IgD-negative memory B cell (primary cell): ENCODE measurements at regions not wholly inside any gene's neighbourhood (a gene's known extent, or its start where the extent isn't known, plus 50 kb on each side); places are given as distances from the start of the nearest gene placed in this dataset.

ENCODE experiments used
- H3K27ac Mint-ChIP-seq, 3 donors: one replicate each; pipeline ENCODE4 v1.8.0; 2020 to 2022; ENCODE audit warnings: mild to moderate bottlenecking in 3 of 3, mixed read lengths in 3 of 3, moderate library complexity in 1 of 3
- H3K27me3 Mint-ChIP-seq: one replicate; pipeline ENCODE4 v1.8.0; 2021; ENCODE audit warnings: mixed read lengths
- H3K36me3 Mint-ChIP-seq: one replicate; pipeline ENCODE4 v1.8.0; 2020; ENCODE audit warnings: mild to moderate bottlenecking, mixed read lengths
- H3K4me1 Mint-ChIP-seq, 3 donors: one replicate each; pipeline ENCODE4 v1.8.0; 2020 to 2022; ENCODE audit warnings: mixed read lengths in 3 of 3, mild to moderate bottlenecking in 1 of 3
- H3K4me3 Mint-ChIP-seq, 4 donors: one replicate each; pipeline ENCODE4 v1.8.0; 2020 to 2022; ENCODE audit warnings: mild to moderate bottlenecking in 4 of 4, mixed read lengths in 4 of 4, moderate library complexity in 3 of 4
- H3K9me3 Mint-ChIP-seq, 3 donors: one replicate each; pipeline ENCODE4 v1.8.0; 2020 to 2021; ENCODE audit warnings: mixed read lengths in 3 of 3, mild to moderate bottlenecking in 1 of 3

- Mint-ChIP-seq H3K27me3 (no peaks in the 10 kb centered on the region), H3K4me3 (no peak overlapping the region), H3K36me3 (peaks cover 2% of the 10 kb centered on the region), H3K27ac (peak overlapping the region in 1 of 3 donors; percentile 3), H3K4me1 (peaks cover 16 to 23% (median 18%) of the 10 kb centered on the region in 3 donors), H3K9me3 (no peaks in the 10 kb centered on the region)
These were observed 234.9 kb upstream of the MARCKS start for GRCh38 chr6:113622254-113622653.

GRCh38 chr6:113623129-113623528, 234.0 kb upstream of the MARCKS start:
- Mint-ChIP-seq H3K9me3 (no peaks in the 10 kb centered on the region), H3K27me3 (no peaks in the 10 kb centered on the region), H3K27ac (no peak overlapping the region), H3K4me3 (no peak overlapping the region), H3K4me1 (peaks cover 24 to 31% (median 25%) of the 10 kb centered on the region in 3 donors), H3K36me3 (peaks cover under 1% of the 10 kb centered on the region)

GRCh38 chr6:113625850-113626249, 231.3 kb upstream of the MARCKS start:
- peak overlapping the region in 1 of 4 donors; percentile 44 for H3K4me3 Mint-ChIP-seq
- H3K27ac Mint-ChIP-seq: peak overlapping the region in 1 of 3 donors; percentile 55

GRCh38 chr6:113626475-113626874, 230.7 kb upstream of the MARCKS start:
- H3K27ac Mint-ChIP-seq: peak overlapping the region; percentile 31 to 54 (median 46)
- no peaks in the 10 kb centered on the region for H3K27me3 Mint-ChIP-seq
- no peaks in the 10 kb centered on the region for H3K9me3 Mint-ChIP-seq
- no peaks in the 10 kb centered on the region for H3K36me3 Mint-ChIP-seq
- H3K4me1 Mint-ChIP-seq: peaks cover 42 to 54% (median 46%) of the 10 kb centered on the region in 3 donors
- H3K4me3 Mint-ChIP-seq: peak overlapping the region in 3 of 4 donors; percentile 16 to 49 (median 39)

More at GRCh38 chr6:113625850-113626249, 231.3 kb upstream of the MARCKS start:
- Mint-ChIP-seq H3K9me3 (no peaks in the 10 kb centered on the region), H3K36me3 (no peaks in the 10 kb centered on the region), H3K27me3 (no peaks in the 10 kb centered on the region), H3K4me1 (peaks cover 36 to 49% (median 40%) of the 10 kb centered on the region in 3 donors)

- Mint-ChIP-seq H3K4me1 (peaks cover 50 to 62% (median 50%) of the 10 kb centered on the region in 3 donors), H3K27me3 (no peaks in the 10 kb centered on the region), H3K36me3 (no peaks in the 10 kb centered on the region), H3K4me3 (peak overlapping the region in 3 of 4 donors; percentile 16 to 49 (median 31)), H3K27ac (peak overlapping the region; percentile 31 to 54 (median 46)), H3K9me3 (no peaks in the 10 kb centered on the region)
These were observed 229.7 kb upstream of the MARCKS start for GRCh38 chr6:113627480-113627879.

- Mint-ChIP-seq H3K27me3 (no peaks in the 10 kb centered on the region), H3K36me3 (no peaks in the 10 kb centered on the region), H3K4me1 (peaks cover 55 to 71% (median 55%) of the 10 kb centered on the region in 3 donors)
These were observed 227.9 kb upstream of the MARCKS start for GRCh38 chr6:113629256-113629655.

GRCh38 chr6:113629975-113630737, 227.0 kb upstream of the MARCKS start:
- Mint-ChIP-seq H3K4me1 (peaks cover 64 to 80% (median 64%) of the 10 kb centered on the region in 3 donors), H3K27ac (peak overlapping the region; percentile 99 to 100 (median 99)), H3K4me3 (peak overlapping the region; percentile 91 to 96 (median 93)), H3K27me3 (peaks cover 4% of the 10 kb centered on the region), H3K36me3 (no peaks in the 10 kb centered on the region), H3K9me3 (no peaks in the 10 kb centered on the region)

More at GRCh38 chr6:113629256-113629655, 227.9 kb upstream of the MARCKS start:
- H3K4me3 Mint-ChIP-seq: peak overlapping the region in 3 of 4 donors; percentile 0 to 22 (median 6)
- no peaks in the 10 kb centered on the region for H3K9me3 Mint-ChIP-seq
- H3K27ac Mint-ChIP-seq: peak overlapping the region; percentile 93 to 99 (median 99)

- Mint-ChIP-seq H3K27ac (peak overlapping the region; percentile 99 to 100 (median 99)), H3K27me3 (peaks cover 4% of the 10 kb centered on the region), H3K4me1 (peaks cover 62 to 79% (median 66%) of the 10 kb centered on the region in 3 donors)
These were observed 226.2 kb upstream of the MARCKS start for GRCh38 chr6:113630738-113631535.

GRCh38 chr6:113631666-113632065, 225.5 kb upstream of the MARCKS start:
- Mint-ChIP-seq H3K4me1 (peaks cover 61 to 79% (median 69%) of the 10 kb centered on the region in 3 donors), H3K9me3 (no peaks in the 10 kb centered on the region), H3K4me3 (peak overlapping the region; percentile 91 to 96 (median 93)), H3K27me3 (peaks cover 4% of the 10 kb centered on the region), H3K36me3 (no peaks in the 10 kb centered on the region), H3K27ac (peak overlapping the region; percentile 99 to 100 (median 99))

More at GRCh38 chr6:113630738-113631535, 226.2 kb upstream of the MARCKS start:
- Mint-ChIP-seq H3K36me3 (no peaks in the 10 kb centered on the region), H3K9me3 (no peaks in the 10 kb centered on the region), H3K4me3 (peak overlapping the region; percentile 91 to 96 (median 93))

- Mint-ChIP-seq H3K4me1 (peaks cover 58 to 77% (median 68%) of the 10 kb centered on the region in 3 donors), H3K4me3 (peak overlapping the region; percentile 39 to 96 (median 91)), H3K27me3 (peaks cover 4% of the 10 kb centered on the region), H3K9me3 (no peaks in the 10 kb centered on the region), H3K36me3 (no peaks in the 10 kb centered on the region), H3K27ac (peak overlapping the region; percentile 85 to 99 (median 99))
These were observed 224.8 kb upstream of the MARCKS start for GRCh38 chr6:113632220-113632864.

- Mint-ChIP-seq H3K9me3 (no peaks in the 10 kb centered on the region), H3K4me1 (peaks cover 49 to 70% (median 57%) of the 10 kb centered on the region in 3 donors), H3K4me3 (peak overlapping the region in 2 of 4 donors; percentile 6 to 9), H3K27ac (peak overlapping the region; percentile 75 to 95 (median 89)), H3K27me3 (peaks cover 4% of the 10 kb centered on the region), H3K36me3 (no peaks in the 10 kb centered on the region)
These were observed 223.5 kb upstream of the MARCKS start for GRCh38 chr6:113633638-113634037.

- Mint-ChIP-seq H3K27me3 (peaks cover 4% of the 10 kb centered on the region), H3K4me3 (peak overlapping the region; percentile 31 to 85 (median 49)), H3K27ac (peak overlapping the region; percentile 75 to 95 (median 89)), H3K36me3 (no peaks in the 10 kb centered on the region), H3K4me1 (peaks cover 47 to 62% (median 54%) of the 10 kb centered on the region in 3 donors), H3K9me3 (no peaks in the 10 kb centered on the region)
These were observed 222.6 kb upstream of the MARCKS start for GRCh38 chr6:113634352-113635163.

- Mint-ChIP-seq H3K4me3 (peak overlapping the region; percentile 16 to 85 (median 49)), H3K27ac (peak overlapping the region; percentile 75 to 95 (median 89)), H3K4me1 (peaks cover 42 to 60% (median 50%) of the 10 kb centered on the region in 3 donors), H3K27me3 (peaks cover 4% of the 10 kb centered on the region), H3K9me3 (no peaks in the 10 kb centered on the region), H3K36me3 (no peaks in the 10 kb centered on the region)
These were observed 221.7 kb upstream of the MARCKS start for GRCh38 chr6:113635222-113635986.
